Fibroblast of skin of back (primary cell): ENCODE measurements at regions not wholly inside any gene's neighbourhood (a gene's known extent, or its start where the extent isn't known, plus 50 kb on each side); places are given as distances from the start of the nearest gene placed in this dataset.

ENCODE experiments used
- DNase-seq: peaks from one replicate; pipeline ENCODE4 v3.0.0-alpha.2; 2013

DNA sequence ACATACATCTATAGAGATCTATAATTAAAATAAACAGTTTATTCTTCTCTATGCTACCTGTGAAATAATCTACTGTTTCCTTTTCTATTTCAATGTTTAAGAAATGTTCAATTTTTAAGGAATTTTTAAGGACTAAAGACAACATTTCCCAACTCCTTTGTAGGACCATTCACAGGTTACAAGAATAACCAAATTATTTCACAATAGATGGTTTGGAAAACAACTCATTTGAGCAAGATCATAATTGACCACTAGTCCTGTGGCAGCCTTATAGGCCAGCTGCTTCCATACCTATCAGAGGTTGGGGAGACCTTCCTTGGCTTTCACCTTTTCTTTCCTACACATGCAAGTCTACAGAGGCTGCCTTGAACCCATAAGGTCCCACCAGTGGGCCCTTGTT is 193.7 kb downstream of the TTC39B start:
- DNase-seq = no peak

GRCh38 chr9:15111071-15111470 is 195.9 kb downstream of the TTC39B start:
- no peak for DNase-seq

- DNase-seq = peak; percentile 29
These were observed 194.7 kb upstream of the FREM1 start for GRCh38 chr9:15104826-15105420.

DNA sequence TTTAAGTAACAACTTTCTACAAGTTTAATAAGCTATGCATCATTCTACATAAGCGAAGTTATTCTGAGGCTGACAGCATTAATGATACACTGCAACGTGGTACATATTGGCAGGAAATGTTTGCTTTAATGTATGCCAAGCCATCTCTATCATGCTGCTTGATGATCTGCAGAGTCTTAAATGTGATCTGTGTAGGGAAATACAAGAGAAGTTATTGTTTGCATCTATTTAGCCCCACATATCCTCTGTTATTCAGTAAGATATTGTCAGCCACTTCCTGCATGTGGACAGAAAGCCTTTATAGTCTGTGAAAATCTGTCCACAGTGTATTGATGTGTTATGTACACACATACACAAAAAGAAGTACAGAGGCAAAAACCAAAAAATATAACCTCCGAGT is 193.1 kb upstream of the FREM1 start:
- no peak for DNase-seq

DNA sequence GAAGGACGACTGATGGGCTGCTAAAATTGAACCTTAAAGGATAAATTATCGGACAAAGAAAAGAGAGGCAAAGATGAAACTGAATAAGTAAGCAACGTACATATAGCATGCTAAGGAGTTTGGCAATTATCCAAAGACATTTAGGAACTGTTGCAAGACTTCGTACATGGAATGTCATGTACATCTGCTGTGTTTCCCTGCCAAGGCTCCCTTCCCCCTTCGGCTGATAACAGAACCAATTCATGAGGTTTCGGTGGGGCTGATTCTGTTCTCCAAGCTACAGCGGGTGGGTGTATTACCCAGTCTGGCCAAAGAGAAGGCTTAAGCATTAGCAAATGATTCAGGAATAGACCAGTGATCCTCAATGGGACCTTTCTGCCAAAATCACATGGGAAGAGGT is 190.9 kb upstream of the FREM1 start:
- no peak for DNase-seq

DNA sequence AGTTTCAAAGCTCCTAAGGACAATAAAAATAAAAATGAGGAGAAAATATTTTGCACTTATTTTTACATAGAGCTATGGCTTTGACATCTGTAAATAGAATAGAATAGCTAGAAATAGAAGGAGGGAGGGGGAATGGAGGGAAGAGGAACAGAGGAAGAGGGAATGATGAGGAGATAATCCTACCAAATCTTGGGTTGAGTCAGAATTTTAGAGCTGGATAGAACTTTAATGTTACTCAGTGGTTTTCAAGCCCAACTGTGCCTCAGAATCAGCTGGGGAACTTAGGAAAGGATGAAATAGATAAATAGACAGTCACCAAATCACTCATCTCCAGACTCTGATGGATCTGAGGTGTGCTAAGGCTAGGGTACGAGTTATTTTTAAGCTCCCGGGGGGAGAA is 190.3 kb upstream of the FREM1 start:
- no peak for DNase-seq

- DNase-seq = no peak
These were observed 186.7 kb upstream of the FREM1 start for GRCh38 chr9:15096972-15097371.

DNA sequence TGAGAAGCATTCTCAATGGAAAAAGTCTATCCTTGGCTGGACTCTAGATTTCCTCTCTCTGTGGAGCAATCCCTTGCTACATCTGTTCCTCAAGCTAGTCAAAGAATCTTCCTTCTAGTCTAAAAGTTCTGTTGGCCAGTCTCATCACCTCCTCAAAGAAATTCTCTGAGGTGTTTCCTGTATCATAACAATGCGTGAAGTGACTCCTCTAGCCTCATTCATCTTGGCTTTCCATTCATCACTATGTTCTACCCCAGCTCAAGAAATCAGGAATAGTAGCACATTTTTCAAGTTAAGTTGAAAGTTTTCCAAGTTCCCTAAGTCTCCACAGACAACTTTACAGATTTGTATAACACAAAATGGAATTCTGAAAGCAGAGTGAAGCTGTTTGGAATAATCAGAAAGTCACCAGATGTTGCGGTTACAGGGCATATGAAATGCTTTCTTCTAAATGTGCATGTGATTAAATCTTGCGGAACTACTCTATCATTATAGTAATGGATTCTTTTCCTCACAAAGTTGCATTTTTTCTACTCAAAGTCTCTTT is 176.6 kb upstream of the FREM1 start:
- DNase-seq = peak; percentile 21

DNA sequence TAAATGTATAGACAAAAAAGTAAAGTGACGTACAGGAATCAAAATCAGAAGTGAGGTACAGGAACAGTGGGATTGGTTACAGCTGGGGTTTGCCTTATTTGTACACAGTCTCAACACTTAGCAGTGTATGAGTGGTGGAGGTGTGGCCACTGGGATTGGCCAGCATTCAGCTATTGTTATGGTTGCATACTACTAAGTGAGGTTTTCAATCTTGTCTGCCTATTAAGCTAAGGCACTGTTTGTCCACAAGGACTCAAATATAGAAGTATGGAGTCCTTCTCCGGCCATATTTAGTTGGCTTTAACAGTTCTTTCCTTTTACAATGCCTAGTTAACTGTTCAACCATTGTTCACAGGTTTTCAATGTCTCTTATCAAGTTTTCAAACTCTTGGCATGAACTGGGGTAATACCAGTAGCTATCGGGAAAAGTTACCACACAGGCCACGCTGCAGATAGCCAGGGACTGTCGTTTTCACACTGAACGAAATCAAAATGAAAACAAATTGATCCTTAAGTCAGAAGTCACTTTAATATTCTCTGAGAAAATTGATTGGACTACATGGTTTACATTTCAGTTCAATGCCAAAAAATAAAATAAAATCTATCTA is 176.0 kb upstream of the FREM1 start:
- DNase-seq = no peak

DNA sequence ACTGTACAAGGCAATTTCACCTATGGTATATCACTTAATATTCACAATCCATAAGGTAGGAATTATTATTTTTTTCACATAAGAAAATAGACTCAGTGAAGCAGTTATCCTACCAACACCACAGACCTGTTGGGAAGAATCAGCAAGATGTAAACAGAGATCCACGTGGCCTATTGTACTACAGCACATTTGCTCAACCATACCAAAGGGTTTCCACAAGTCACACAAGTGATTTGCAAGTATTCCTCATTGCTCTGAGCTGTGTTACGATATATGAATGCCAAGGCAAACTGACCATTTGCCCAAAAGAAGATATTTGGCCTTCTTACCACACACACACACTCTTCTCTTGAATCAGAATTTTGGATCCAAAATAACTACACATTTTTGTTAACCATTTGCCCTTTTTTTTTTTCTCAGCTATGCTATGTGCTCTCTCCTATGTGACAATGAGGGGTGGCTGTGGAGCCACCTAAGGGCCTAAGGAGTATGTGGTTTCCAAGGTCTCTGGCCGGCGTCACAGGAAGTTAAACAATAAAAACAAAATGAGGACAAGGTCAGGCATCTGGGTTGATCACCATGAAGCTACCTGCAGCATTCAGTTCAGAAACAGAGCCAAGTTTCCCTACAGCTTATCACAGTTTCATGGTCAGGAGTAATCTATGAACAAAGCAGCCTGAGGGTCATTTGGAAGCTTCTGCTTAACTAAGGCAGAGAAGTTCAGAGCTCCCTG is 171.0 kb upstream of the FREM1 start:
- no peak for DNase-seq

- no peak for DNase-seq
These were observed 170.2 kb upstream of the FREM1 start for GRCh38 chr9:15080401-15080800.

DNA sequence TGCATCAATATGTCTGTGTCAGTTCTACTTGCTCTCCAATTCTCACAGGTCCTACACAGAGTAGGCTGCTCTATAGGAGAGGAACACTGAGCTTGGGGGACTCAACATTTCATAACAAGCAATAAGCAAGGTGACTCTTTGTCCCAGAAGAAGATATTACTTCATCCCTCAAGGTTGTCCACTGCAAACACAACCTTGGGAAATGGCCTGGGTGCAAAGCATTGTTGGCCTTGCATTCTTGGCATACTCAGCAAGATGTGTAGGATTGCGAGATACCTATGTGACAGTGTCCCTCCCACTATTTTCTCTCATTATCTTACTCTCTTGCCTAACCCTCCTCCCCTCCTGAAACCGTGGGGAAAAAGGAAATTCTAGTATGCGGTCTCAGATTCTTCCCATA is 169.8 kb upstream of the FREM1 start:
- no peak for DNase-seq

DNA sequence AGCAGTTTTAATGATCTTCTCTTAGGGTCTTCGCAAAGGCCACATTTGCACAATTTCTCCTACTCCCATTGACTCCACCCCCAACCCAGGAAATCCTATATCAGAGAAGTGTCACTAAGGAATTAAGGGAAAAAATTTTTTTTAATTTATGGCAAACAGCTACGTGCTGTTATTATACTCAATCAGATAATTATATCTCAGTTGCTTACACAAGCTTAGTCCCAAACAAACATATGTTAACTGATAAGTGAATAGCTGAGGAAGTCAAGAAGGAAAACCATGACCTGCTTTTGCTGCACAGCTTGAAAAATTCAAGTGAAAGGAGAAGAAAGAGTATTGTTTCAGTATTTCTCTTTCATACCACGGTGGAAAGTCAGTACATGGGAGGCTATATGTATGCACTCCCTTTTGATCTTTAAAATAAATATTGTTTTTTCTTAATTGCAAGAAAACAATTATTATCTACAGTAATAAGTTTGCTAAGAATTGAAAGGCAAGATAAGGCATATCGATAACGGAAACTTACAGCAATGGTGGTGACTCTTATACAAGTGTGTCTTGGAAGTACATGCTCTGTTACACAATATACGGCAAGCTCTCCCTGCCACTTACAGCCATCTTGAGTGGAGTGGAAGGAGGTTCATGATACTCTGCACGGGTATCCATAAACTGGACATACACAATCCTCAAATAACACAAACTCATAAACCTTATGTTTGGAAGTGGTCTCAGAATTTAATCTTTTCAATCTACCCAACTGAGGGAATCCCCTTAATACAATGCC is 167.9 kb upstream of the FREM1 start:
- no peak for DNase-seq

DNA sequence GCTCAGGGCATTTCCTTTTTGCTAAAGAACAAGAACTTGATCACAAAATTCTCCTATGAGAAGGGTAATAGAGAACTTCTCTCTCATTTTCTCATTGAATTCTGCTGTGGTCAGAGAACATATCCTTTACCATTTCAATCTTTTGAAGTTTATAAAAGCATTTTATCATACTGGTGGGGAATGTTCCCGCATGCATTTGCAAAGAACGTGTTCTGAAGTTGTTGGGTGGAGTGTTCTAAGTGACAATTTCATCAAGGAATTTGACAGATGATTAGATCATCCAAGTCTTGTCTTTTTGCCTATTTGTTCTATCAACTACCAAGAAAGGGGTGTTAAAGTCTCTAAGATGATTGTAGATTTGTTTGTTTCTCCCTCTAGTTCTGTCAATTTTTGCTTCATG is 163.4 kb upstream of the FREM1 start:
- DNase-seq = no peak

GRCh38 chr9:15070716-15071115 is 160.5 kb upstream of the FREM1 start:
- DNase-seq = no peak

GRCh38 chr9:15069106-15069505 is 158.9 kb upstream of the FREM1 start:
- no peak for DNase-seq

GRCh38 chr9:15068261-15068660 is 158.0 kb upstream of the FREM1 start:
- DNase-seq = no peak

DNA sequence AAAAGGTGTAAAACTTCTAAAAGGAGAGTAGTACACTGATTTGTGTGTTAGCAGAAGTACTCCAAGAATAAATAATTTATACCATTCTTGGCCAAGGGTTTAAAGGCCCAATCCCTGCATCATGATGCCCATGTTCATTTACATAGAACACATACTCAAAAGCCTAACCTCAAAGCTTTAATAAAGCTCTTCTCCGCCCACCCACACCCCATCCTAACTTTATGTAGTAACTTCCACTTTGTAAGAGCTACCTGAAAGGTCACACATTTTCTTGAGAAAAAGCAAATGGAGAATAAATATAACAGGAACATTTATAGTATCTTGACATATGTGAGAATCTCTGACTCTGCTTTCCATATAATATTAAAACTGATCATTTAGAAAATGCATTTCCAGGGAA is 148.8 kb upstream of the FREM1 start:
- DNase-seq = no peak

DNA sequence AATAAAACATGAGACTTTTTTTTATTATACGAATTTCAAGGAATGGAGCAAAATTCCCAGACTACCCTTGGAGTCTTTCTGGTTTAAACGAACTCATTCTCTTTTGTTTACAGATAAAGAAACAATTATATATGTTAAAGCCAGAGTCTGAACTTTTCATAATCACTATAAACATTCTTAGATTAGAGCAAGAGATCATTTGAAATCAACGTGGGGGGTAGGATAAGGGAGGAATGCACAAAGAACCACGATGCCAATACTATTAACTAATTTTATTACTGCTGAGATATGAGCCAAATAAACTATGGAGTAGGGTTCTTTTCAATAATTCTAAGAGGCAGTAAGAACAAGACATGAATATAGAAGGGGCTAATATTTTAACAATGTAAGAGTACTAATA is 148.0 kb upstream of the FREM1 start:
- DNase-seq = no peak

DNA sequence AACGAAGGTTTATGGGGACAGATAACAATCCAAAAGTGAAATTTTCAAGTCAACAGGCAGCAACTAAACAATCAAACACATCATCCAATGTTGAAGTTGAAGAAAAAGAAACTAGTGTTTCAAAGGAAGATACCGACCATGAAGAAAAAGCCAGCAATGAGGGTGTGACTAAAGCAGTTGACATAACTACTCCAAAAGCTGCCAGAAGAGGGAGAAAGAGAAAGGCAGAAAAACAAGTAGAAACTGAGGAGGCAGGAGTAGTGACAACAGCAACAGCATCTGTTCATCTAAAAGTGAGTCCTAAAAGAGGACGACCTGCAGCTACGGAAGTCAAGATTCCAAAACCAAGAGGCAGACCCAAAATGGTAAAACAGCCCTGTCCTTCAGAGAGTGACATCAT is 145.1 kb upstream of the FREM1 start:
- peak; percentile 9 for DNase-seq

DNA sequence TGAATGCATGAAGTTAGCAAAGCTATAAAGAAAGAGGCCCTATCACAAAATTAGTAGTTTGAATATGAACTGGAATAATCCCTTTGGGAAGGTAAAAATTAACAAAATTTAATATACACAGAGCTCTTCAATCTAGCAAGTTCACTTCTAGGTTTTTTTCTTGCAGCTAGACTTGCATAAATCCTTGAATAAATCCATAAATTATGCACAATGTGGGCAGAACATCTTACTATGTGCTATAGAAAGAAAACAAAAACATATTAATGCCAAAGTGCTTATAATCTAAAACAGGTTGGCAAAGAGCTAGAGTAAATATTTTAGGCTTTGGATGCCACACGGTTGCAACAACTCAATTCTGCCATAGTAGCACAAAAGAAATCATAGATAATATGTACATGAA is 138.5 kb upstream of the FREM1 start:
- no peak for DNase-seq

- no peak for DNase-seq
These were observed 136.9 kb upstream of the FREM1 start for GRCh38 chr9:15047028-15047551.

DNA sequence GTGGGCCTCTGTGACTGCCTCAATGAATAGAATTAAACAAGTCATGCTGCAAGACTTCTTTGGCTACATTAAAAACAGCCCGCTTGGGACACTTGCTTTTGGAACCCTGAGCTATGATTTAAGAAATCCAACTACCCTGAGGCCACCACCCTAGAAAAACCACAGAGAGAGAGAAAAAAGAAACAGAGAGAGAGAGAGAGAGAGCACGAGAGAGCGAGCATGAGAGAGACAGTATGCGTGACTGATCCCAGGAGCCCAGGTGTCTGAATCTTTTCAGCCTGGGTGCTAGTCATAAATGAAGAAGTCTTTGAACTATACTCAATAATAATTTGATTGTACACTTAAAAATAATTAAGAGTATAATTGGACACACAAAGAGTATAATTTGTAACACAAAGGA is 123.1 kb upstream of the FREM1 start:
- DNase-seq = no peak
